HG03139 (cell line): ENCODE measurements at regions not wholly inside any gene's neighbourhood (a gene's known extent, or its start where the extent isn't known, plus 50 kb on each side); places are given as distances from the start of the nearest gene placed in this dataset.
"Not testable (repeated sequence)": the region's sequence is repeated elsewhere in the genome, so short reads cannot be mapped to it uniquely, and the experiment has no call there.

Source experiments
- ATAC-seq: cut with Tn5 transposase; IDR thresholded peaks from one replicate; pipeline ENCODE4 v1.9.1; 2021; ENCODE audit not compliant: unreplicated experiment

DNA sequence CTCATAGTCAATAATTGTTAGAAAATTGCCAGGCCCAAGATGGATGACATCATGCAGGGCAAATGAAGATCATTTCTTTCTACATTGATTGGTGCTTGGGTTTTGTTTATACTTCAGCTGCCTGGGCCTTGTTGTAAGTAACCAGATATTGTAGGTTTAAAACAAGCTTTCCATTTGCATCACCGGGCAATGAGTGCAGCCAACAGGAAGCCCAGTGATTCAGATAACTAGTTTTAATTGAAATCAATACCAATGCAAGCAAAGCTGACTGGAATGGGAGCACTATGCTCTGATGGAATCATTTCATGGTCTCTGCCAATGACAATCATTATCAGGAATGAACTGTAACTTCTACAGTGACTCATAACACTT is 279.3 kb downstream of the DUSP6 start:
- no peak for ATAC-seq

- ATAC-seq = no peak
Observed at GRCh38 chr12:89072294-89073026, 279.8 kb downstream of the DUSP6 start.

DNA sequence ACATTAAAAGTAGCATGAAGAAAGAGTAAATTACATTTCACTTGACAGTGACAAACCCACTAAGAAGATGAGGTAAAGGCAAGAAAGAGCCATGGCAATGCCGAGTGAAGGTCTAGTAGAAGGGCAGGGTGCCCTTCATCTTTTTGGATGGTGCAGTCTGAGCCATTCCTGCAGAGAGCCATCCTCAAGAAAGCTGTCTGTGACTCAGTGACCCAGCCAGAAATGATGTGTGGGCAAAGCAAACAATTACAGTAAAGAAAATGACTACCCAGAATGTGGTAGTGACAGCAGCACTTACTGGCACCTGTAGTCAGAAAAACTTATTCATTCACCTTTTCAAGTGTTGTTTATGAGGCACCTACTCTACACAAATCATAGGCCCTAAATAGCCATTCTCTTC is 281.7 kb downstream of the DUSP6 start:
- ATAC-seq = no peak

- no peak for ATAC-seq
Observed at GRCh38 chr12:89069431-89069830, 282.9 kb downstream of the DUSP6 start.

DNA sequence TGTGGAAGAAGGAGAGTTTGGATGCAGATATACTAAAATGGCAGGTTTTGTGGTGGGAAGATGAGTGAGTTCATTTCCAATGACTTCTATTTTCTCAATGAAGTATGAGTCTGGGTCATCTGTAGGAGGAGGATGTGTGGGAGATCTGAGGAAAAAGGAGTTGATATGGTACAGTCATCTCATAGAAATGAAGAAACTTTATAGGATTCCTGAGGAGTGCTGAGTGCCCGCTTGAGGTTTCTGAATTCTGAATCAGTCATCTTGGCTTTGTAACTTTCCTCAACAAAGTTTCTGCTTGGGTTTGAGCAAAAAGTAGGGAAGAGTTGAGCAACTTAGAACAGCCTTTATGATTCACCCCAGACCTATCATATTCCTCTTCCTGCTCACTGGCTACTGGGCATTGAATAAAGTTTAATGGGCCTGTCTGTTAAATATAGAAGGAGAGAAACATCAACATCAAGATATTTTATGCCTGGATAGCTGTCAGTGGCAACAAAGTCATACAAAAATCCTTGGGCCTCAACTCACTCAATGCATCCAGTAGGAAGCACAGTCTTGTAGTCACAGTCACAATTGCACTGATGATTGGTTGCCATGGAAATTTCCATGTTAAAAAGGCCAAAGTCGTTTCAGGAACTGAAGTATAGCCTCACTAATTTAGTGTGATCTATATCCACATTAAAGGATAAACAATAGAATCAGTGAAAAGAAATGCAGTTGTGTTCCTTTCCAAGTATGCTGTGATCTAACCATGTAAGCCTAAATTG is 284.7 kb downstream of the DUSP6 start:
- ATAC-seq = no peak

DNA sequence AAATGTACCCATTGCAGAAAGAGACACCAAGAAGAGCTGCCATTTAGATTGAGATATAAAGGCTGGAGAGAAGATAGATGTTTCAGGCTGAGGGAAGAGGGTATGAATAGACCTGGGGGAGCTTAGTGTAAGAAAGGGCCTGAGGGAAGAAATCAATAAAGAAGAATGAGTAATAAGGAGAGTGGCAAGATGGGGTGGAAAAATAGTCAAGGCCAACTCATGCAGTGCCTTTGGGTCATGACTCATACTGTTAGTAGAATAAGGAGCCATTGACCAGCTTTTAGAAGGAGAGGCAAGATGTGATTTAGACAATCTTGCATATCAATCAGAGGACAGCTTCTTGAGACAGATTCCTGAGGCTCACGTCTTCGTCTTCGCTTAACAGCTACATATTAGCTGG is 287.5 kb downstream of the DUSP6 start:
- no peak for ATAC-seq

DNA sequence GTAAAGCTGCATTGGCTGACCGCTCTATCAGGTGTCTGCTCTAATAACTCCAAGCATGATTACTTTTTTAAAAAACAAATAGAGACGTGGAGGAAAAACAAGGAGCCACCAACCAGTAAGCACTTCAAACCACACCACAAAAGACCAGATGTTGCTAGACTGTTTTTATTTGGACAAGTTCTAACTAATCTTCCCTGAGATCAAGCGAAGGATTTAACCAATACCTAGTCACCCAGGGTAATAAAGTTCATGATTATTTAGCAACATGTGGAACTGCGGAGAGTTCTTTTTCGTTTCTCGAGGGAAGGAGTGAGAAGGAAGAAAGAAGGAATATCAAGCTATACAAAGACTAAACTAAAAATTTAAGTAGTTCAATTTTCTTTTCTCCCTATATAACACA is 288.1 kb downstream of the DUSP6 start:
- ATAC-seq = no peak

DNA sequence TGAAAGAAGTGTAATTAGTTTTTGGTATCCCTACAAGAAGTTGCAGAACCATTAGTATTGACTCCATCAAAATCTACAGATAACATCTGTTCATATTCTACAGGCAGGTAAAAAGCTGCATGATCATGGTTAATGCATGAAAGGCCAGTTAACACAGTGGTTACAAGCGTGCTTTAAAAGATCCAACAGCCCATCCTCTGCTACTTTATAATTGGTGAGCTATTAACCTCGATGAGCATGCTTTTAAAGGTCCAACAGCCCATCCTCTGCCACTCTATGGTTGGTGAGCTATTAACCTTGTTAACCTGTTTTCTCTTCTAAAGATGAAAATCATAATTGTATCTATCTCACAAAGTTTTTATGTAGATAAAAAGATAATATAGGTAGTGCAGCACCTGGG is 289.3 kb downstream of the DUSP6 start:
- peak; percentile 91 for ATAC-seq

GRCh38 chr12:89059721-89060541 is 292.4 kb downstream of the DUSP6 start:
- ATAC-seq = no peak

GRCh38 chr12:89059056-89059455 is 293.2 kb downstream of the DUSP6 start:
- no peak for ATAC-seq

DNA sequence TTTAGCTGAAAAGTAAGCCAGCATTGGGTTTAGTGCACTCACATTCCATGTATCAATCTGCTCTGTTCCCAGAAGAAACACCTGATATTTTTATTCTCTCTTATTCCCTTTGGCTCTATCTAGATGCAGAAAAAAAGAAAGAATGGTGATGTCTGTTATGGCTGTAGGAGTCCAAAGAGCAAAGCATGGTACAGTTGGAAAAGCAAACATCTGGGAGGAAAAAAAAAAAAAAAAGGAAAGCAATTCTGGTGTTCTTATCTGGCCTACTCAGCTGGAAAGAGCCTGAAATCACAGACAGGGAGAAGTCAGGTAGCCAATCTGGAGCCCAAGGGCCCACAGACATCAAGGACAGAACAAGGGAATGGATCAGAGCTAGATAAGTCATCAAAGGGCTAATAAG is 293.9 kb downstream of the DUSP6 start:
- no peak for ATAC-seq

- not testable (repeated sequence) for ATAC-seq
Observed at GRCh38 chr12:89053817-89054216, 298.5 kb downstream of the DUSP6 start.

- peak; percentile 80 for ATAC-seq
Observed at GRCh38 chr12:89051065-89051677, 301.1 kb downstream of the DUSP6 start.

DNA sequence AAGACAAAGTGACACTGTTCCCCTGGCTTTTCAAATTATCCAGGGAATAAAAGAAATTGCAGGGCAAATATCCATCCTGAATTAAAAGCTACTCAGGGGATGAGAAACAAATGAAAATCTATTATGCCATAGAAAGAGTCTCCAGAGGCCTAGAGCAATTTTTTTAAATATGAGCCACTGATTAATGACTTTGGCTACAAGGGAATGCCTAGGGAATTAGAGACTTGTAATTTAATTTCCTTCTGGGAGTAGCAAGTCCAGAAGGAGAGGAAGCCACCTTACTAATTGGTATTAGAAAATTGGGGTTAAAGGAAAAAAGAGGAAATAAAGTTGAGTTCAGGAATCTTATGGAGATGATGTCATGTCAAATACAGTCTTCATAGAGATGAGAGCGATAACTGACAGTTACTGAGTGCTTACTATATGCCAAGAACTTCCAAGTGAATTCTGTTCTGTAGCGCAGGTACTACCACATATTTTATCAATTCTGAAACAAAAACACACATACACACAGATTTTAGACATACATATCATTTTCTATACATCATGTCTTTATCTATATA is 304.4 kb downstream of the DUSP6 start:
- no peak for ATAC-seq

GRCh38 chr12:89041078-89041477 is 311.2 kb downstream of the DUSP6 start:
- no peak for ATAC-seq

GRCh38 chr12:89040146-89040964 is 311.9 kb downstream of the DUSP6 start:
- ATAC-seq = peak; percentile 99

GRCh38 chr12:89038831-89039512 is 313.3 kb downstream of the DUSP6 start:
- no peak for ATAC-seq

DNA sequence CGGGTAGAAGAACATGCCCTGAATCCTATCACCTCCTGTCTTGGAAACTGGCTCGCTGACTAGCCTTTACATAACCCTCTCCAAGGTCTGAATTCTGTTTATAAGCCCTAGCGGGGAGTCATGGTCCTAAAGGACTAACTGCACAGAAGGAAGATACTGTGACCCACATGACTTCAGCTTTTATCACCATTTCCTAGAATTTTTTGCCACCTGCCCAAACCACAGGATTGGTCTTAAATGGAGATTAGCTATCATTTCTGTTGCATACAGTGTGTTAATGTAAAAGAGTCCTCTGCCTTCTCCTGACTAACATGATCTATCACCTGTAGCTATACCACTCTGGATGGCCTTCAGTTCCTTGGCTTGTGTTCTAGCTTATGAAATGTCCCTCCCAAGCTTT is 319.2 kb downstream of the DUSP6 start:
- ATAC-seq = no peak

DNA sequence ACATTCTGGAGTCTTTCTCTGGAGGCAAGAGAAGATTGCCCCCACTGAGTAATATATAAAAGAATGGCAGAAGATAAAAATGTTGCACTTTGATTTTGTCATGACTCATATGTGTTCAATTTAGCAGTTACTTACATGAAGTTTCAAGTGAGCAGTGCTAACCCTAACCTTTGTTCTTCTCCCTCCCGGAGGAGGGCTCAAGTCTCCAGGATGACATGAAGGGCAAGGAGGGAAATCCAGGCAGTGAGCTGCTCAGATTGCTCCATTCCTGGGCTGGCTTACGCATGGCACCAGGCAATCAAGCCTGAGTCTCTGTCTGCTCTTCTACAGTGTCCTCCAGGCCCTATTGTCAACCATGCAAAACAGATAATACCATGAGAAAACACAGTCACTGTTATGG is 322.3 kb downstream of the DUSP6 start:
- ATAC-seq = no peak

DNA sequence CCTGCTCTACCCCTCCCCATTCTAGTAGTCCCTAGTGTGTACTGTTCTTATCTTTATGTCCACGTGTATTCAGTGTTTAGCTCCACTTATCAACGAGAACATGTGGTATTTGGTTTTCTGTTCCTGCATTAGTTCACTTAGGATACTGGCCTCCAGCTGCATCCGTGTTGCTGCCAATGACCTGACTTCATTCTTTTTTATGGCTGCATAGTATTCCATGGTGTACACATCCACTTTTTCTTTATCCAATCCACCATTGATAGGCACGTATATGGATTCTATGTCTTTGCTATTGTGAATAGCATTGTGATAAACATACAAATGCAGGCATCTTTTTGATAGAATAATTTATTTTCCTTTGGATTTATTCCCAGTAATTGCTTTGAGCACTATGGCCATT is 327.7 kb downstream of the DUSP6 start:
- no peak for ATAC-seq
